H9 (cell line): ENCODE measurements at regions not wholly inside any gene's neighbourhood (a gene's known extent, or its start where the extent isn't known, plus 50 kb on each side); places are given as distances from the start of the nearest gene placed in this dataset.

Source experiments
- DNase-seq: peaks from one replicate; pipeline ENCODE4 v3.0.0-alpha.2; 2017
- H2AFZ ChIP-seq: one replicate; pipeline ENCODE4 v1.6.1; 2013; ENCODE audit warnings: mild to moderate bottlenecking, low read length, control low read depth, moderate library complexity
- H2AK5ac ChIP-seq: 2 replicates; pipeline ENCODE4 v1.6.1; 2013; ENCODE audit warnings: low read length, control low read depth, mixed read lengths; ENCODE audit not compliant: insufficient read length
- H2BK120ac ChIP-seq: one replicate; pipeline ENCODE4 v1.6.1; 2013; ENCODE audit warnings: low read depth, mild to moderate bottlenecking, low read length, control low read depth, inconsistent platforms; ENCODE audit not compliant: poor library complexity, severe bottlenecking
- H2BK12ac ChIP-seq: 2 replicates; pipeline ENCODE4 v1.6.1; 2013; ENCODE audit warnings: low read length, control low read depth, mixed read lengths, low read depth; ENCODE audit not compliant: insufficient read length
- H2BK15ac ChIP-seq: 2 replicates; pipeline ENCODE4 v1.6.1; 2013; ENCODE audit warnings: low read depth, low read length, control low read depth
- H2BK20ac ChIP-seq: one replicate; pipeline ENCODE4 v1.6.1; 2013; ENCODE audit warnings: low read depth, mild to moderate bottlenecking, low read length, control low read depth, inconsistent platforms; ENCODE audit not compliant: poor library complexity, severe bottlenecking
- H2BK5ac ChIP-seq: 2 replicates; pipeline ENCODE4 v1.6.1; 2013; ENCODE audit warnings: low read length, control low read depth, mixed read lengths; ENCODE audit not compliant: insufficient read length
- H3K14ac ChIP-seq: 2 replicates; pipeline ENCODE4 v1.6.1; 2013; ENCODE audit warnings: low read length, control low read depth; ENCODE audit not compliant: insufficient read depth
- H3K18ac ChIP-seq: 2 replicates; pipeline ENCODE4 v1.6.1; 2013; ENCODE audit warnings: low read depth, mild to moderate bottlenecking, mixed read lengths, low read length, control low read depth; ENCODE audit not compliant: insufficient read length
- H3K23ac ChIP-seq: 2 replicates; pipeline ENCODE4 v1.6.1; 2013; ENCODE audit warnings: low read length, control low read depth, mixed read lengths, low read depth; ENCODE audit not compliant: insufficient read length
- H3K23me2 ChIP-seq: 2 replicates; pipeline ENCODE4 v1.6.1; 2013; ENCODE audit warnings: low read depth, mild to moderate bottlenecking, mixed read lengths, low read length, control low read depth; ENCODE audit not compliant: insufficient read length, poor library complexity, severe bottlenecking
- H3K27ac ChIP-seq: 2 replicates; pipeline ENCODE4 v1.5.1; 2013; ENCODE audit warnings: low read length, control low read depth, mixed read lengths, low read depth; ENCODE audit not compliant: insufficient read length
- H3K27me3 ChIP-seq: 2 replicates; pipeline ENCODE4 v1.6.1; 2013; ENCODE audit warnings: low read length, control low read depth, inconsistent platforms; ENCODE audit not compliant: insufficient read depth
- H3K4ac ChIP-seq: 2 replicates; pipeline ENCODE4 v1.6.1; 2013; ENCODE audit warnings: low read depth, mild to moderate bottlenecking, control low read depth, inconsistent platforms, low read length, moderate library complexity
- H3K4me1 ChIP-seq: 2 replicates; pipeline ENCODE4 v1.6.1; 2013; ENCODE audit warnings: low read length, control low read depth, inconsistent platforms; ENCODE audit not compliant: insufficient read depth
- H3K4me2 ChIP-seq: 2 replicates; pipeline ENCODE4 v1.6.1; 2013; ENCODE audit warnings: low read length, control low read depth, mixed read lengths; ENCODE audit not compliant: insufficient read length, insufficient read depth
- H3K56ac ChIP-seq: 2 replicates; pipeline ENCODE4 v1.6.1; 2013; ENCODE audit warnings: low read depth, mild to moderate bottlenecking, mixed read lengths, low read length, control low read depth; ENCODE audit not compliant: insufficient read length
- H3K79me1 ChIP-seq: 2 replicates; pipeline ENCODE4 v1.6.1; 2013; ENCODE audit warnings: low read depth, mild to moderate bottlenecking, moderate library complexity, low read length, control low read depth, inconsistent platforms; ENCODE audit not compliant: insufficient read depth, poor library complexity, severe bottlenecking
- H3K79me2 ChIP-seq: 2 replicates; pipeline ENCODE4 v1.6.1; 2013; ENCODE audit warnings: low read length, control low read depth, inconsistent platforms; ENCODE audit not compliant: insufficient read depth
- H3K9ac ChIP-seq: 2 replicates; pipeline ENCODE4 v1.6.1; 2013; ENCODE audit warnings: low read length, control low read depth, mixed read lengths; ENCODE audit not compliant: insufficient read length; ENCODE audit errors: extremely low read depth
- H3K9me3 ChIP-seq: one replicate; pipeline ENCODE4 v1.6.1; 2013; ENCODE audit warnings: low read depth, low read length, inconsistent platforms; ENCODE audit not compliant: control insufficient read depth
- H3T11ph ChIP-seq: one replicate; pipeline ENCODE4 v1.6.1; 2013; ENCODE audit warnings: mild to moderate bottlenecking, low read length, control low read depth, inconsistent platforms
- H4K20me1 ChIP-seq: one replicate; pipeline ENCODE4 v1.6.1; 2013; ENCODE audit not compliant: control insufficient read depth, insufficient read length, insufficient read depth
- H4K5ac ChIP-seq: 2 replicates; pipeline ENCODE4 v1.6.1; 2013; ENCODE audit warnings: low read depth, mild to moderate bottlenecking, mixed read lengths, low read length, control low read depth; ENCODE audit not compliant: insufficient read length
- H4K8ac ChIP-seq: replicated peaks from 2 replicates; pipeline ENCODE4 v1.6.1; 2013; ENCODE audit warnings: low read length, control low read depth, mixed read lengths, low read depth; ENCODE audit not compliant: insufficient read length
- H4K91ac ChIP-seq: 2 replicates; pipeline ENCODE4 v1.6.1; 2013; ENCODE audit warnings: low read depth, mild to moderate bottlenecking, moderate library complexity, mixed read lengths, low read length, control low read depth; ENCODE audit not compliant: insufficient read length
- H3K27ac Mint-ChIP-seq, 3 experiments: 2 replicates in 2 of 3; 3 replicates in 1 of 3; pipeline ENCODE4 v1.8.0; 2020 to 2021; ENCODE audit warnings: mixed read lengths in 3 of 3, mild to moderate bottlenecking in 1 of 3, moderate library complexity in 1 of 3
- H3K27me3 Mint-ChIP-seq: 2 replicates; pipeline ENCODE4 v1.8.0; 2021; ENCODE audit warnings: low read depth, mild to moderate bottlenecking, moderate library complexity, mixed read lengths
- H3K36me3 Mint-ChIP-seq, 3 experiments: 2 replicates in 2 of 3; 3 replicates in 1 of 3; pipeline ENCODE4 v1.8.0; 2020 to 2021; ENCODE audit warnings: low read depth in 3 of 3, mixed read lengths in 3 of 3; ENCODE audit not compliant: insufficient read depth in 1 of 3
- H3K4me1 Mint-ChIP-seq, 2 experiments: 2 replicates each; pipeline ENCODE4 v1.8.0; 2020; ENCODE audit warnings: mixed read lengths in 2 of 2
- H3K4me3 Mint-ChIP-seq, 2 experiments: 2 replicates in 1 of 2; 3 replicates in 1 of 2; pipeline ENCODE4 v1.8.0; 2020 to 2021; ENCODE audit warnings: mild to moderate bottlenecking in 2 of 2, mixed read lengths in 2 of 2, moderate library complexity in 1 of 2
- H3K9me3 Mint-ChIP-seq, 2 experiments: 2 replicates in 1 of 2; 3 replicates in 1 of 2; pipeline ENCODE4 v1.8.0; 2020; ENCODE audit warnings: mild to moderate bottlenecking in 2 of 2, mixed read lengths in 2 of 2, moderate library complexity in 1 of 2
- CTCF ChIP-seq: fragments of 200-600 bp; sonication (generic); conservative IDR thresholded peaks from 3 replicates; pipeline ENCODE4 v1.8.0; 2021; ENCODE audit warnings: antibody characterized with exemption, mild to moderate bottlenecking
- WGBS: extraction: QIAGEN DNeasy Blood & Tissue Kit; methylation state at CpG from one replicate; pipeline ENCODE4 v1.1.7; 2013; ENCODE audit warnings: missing lambda C conversion rate, low lambda C conversion rate, mixed read lengths; ENCODE audit not compliant: insufficient read length; ENCODE audit errors: extremely low coverage; 5-methylcytosine and 5-hydroxymethylcytosine counted together

- H3K36me3 Mint-ChIP-seq: no peaks in the 10 kb centered on the region
- H3K18ac ChIP-seq: no peak overlapping the region
- no peaks in the 10 kb centered on the region for H4K20me1 ChIP-seq
These were observed 89.2 kb downstream of the MZT1 start for GRCh38 chr13:72638059-72638815.

More at GRCh38 chr13:72638059-72638815, 89.2 kb downstream of the MZT1 start:
- H3K9me3 Mint-ChIP-seq: no peaks in the 10 kb centered on the region
- no peak overlapping the region for H3K27ac ChIP-seq
- no peak overlapping the region for H3K9ac ChIP-seq
- WGBS: no CpG with 5 or more reads among the region's 7 CpGs
- peak; percentile 48 for DNase-seq
- no peak overlapping the region for H3K56ac ChIP-seq
- H4K8ac ChIP-seq: no peak overlapping the region
- H3K79me2 ChIP-seq: no peaks in the 10 kb centered on the region
- peak overlapping the region in 2 of 3 experiments; percentile 55 to 93; a peak in 4 of 7 replicates for H3K27ac Mint-ChIP-seq
- H2BK12ac ChIP-seq: no peak overlapping the region
- no peaks in the 10 kb centered on the region for H3K27me3 Mint-ChIP-seq
- peaks cover 28 to 31% of the 10 kb centered on the region in 2 experiments for H3K4me1 Mint-ChIP-seq
- H2AFZ ChIP-seq: no peak overlapping the region
- no peak overlapping the region for H3K14ac ChIP-seq
- no peaks in the 10 kb centered on the region for H3K79me1 ChIP-seq
- no peak overlapping the region for H3K4me3 Mint-ChIP-seq
- no peak overlapping the region for H2BK20ac ChIP-seq
- H2BK15ac ChIP-seq: no peak overlapping the region
- H3K4me2 ChIP-seq: no peak overlapping the region
- no peak overlapping the region for H2AK5ac ChIP-seq
- no peaks in the 10 kb centered on the region for H3K27me3 ChIP-seq
- H3K23ac ChIP-seq: no peak overlapping the region
- no peak overlapping the region for H2BK5ac ChIP-seq
- no peaks in the 10 kb centered on the region for H3K9me3 ChIP-seq
- H3K23me2 ChIP-seq: no peaks in the 10 kb centered on the region
- H2BK120ac ChIP-seq: no peak overlapping the region
- no peak for TF ChIP-seq CTCF
- no peak overlapping the region for H3T11ph ChIP-seq
- H3K4me1 ChIP-seq: peaks cover 5% of the 10 kb centered on the region; the same call in 1 of the 2 replicates
- H3K4ac ChIP-seq: no peak overlapping the region
- no peak overlapping the region for H4K5ac ChIP-seq
- no peak overlapping the region for H4K91ac ChIP-seq
